Occipital lobe (tissue), 1 donor: ENCODE measurements at regions not wholly inside any gene's neighbourhood (a gene's known extent, or its start where the extent isn't known, plus 50 kb on each side); places are given as distances from the start of the nearest gene placed in this dataset.

Experiments
- DNase-seq: peaks from one replicate; lab custom pipeline; 2025; lab: John Stamatoyannopoulos, UW

GRCh38 chr5:87954121-87954520 is 314.5 kb downstream of the TMEM161B start:
- DNase-seq, result no peak

- no peak for DNase-seq
These were observed 317.0 kb downstream of the TMEM161B start for GRCh38 chr5:87951661-87952060.

GRCh38 chr5:87949676-87950631 is 318.7 kb downstream of the TMEM161B start:
- peak; percentile 13 for DNase-seq

- no peak for DNase-seq
These were observed 320.2 kb downstream of the TMEM161B start for GRCh38 chr5:87948486-87948885.

- DNase-seq, result no peak
These were observed 322.4 kb downstream of the TMEM161B start for GRCh38 chr5:87946271-87946670.

- no peak for DNase-seq
These were observed 323.4 kb downstream of the TMEM161B start for GRCh38 chr5:87945286-87945650.

GRCh38 chr5:87944553-87945285 is 323.9 kb downstream of the TMEM161B start:
- peak; percentile 81 for DNase-seq

GRCh38 chr5:87940775-87941174 is 327.9 kb downstream of the TMEM161B start:
- no peak for DNase-seq

GRCh38 chr5:87936667-87937066 is 332.0 kb downstream of the TMEM161B start:
- DNase-seq, result no peak

GRCh38 chr5:87924436-87924835 is 344.2 kb downstream of the TMEM161B start:
- DNase-seq, result no peak

GRCh38 chr5:87916320-87916719 is 352.3 kb downstream of the TMEM161B start:
- no peak for DNase-seq

- no peak for DNase-seq
These were observed 356.2 kb downstream of the TMEM161B start for GRCh38 chr5:87912419-87912818.

- no peak for DNase-seq
These were observed 359.3 kb downstream of the TMEM161B start for GRCh38 chr5:87909382-87909781.

- no peak for DNase-seq
These were observed 361.7 kb downstream of the TMEM161B start for GRCh38 chr5:87906962-87907361.

- DNase-seq, result no peak
These were observed 368.2 kb downstream of the TMEM161B start for GRCh38 chr5:87900419-87900818.

- peak; percentile 32 for DNase-seq
These were observed 368.9 kb downstream of the TMEM161B start for GRCh38 chr5:87899721-87900131.

- DNase-seq, result peak; percentile 69
These were observed 369.4 kb downstream of the TMEM161B start for GRCh38 chr5:87899208-87899661.

GRCh38 chr5:87898574-87898973 is 370.1 kb downstream of the TMEM161B start:
- no peak for DNase-seq

GRCh38 chr5:87888139-87888538 is 380.5 kb downstream of the TMEM161B start:
- DNase-seq, result no peak

GRCh38 chr5:87887247-87887646 is 381.4 kb downstream of the TMEM161B start:
- no peak for DNase-seq

- no peak for DNase-seq
These were observed 382.5 kb downstream of the TMEM161B start for GRCh38 chr5:87886164-87886563.

GRCh38 chr5:87885758-87886157 is 382.9 kb downstream of the TMEM161B start:
- DNase-seq, result no peak
